K562 (cell line): ENCODE measurements at regions not wholly inside any gene's neighbourhood (a gene's known extent, or its start where the extent isn't known, plus 50 kb on each side); places are given as distances from the start of the nearest gene placed in this dataset.

Source experiments
- ATAC-seq: fragments of 200-7000 bp; cut with Tn5 transposase; 3 replicates; pipeline ENCODE4 v1.9.1; 2020; ENCODE audit warnings: moderate library complexity
- BruUV-seq: library from RNA; stranded (reverse); fragments of 400-500 nt; replicated peaks from 2 replicates; lab custom pipeline; 2021; lab: Mats Ljungman, UMichigan
- CTCF ChIA-PET: fragments of 300-600 bp; formaldehyde crosslinking; extraction: SDS; loops from one replicate; lab custom pipeline; 2021; ENCODE audit warnings: low intra/inter-chr PET ratio; lab: Yijun Ruan, JAX
- POLR2A ChIA-PET: fragments of 300-600, 350-650 bp; sonication (Branson Sonifier 250); formaldehyde crosslinking; extraction: SDS; loops from one replicate; lab custom pipeline; 2021; ENCODE audit warnings: antibody characterized with exemption, inconsistent platforms; lab: Yijun Ruan, JAX
- DNase-seq, 4 experiments: peaks; one replicate each; pipeline versions ENCODE4 v3.0.0 to v3.0.0-alpha.2; 2011 to 2018; ENCODE audit warnings: low spot score in 3 of 4, mixed read lengths in 3 of 4; ENCODE audit errors: extremely low read depth in 1 of 4
- FAIRE-seq: peaks from 2 replicates; lab custom pipeline; 2011; peaks lifted over from hg19 to GRCh38; lab: Jason Lieb, UNC
- H2AFZ ChIP-seq: 2 replicates; pipeline ENCODE4 v1.6.0; 2011; ENCODE audit warnings: low read depth, low read length, control low read depth, inconsistent platforms
- H3K27ac ChIP-seq: fragments of 200-600 bp; 3 replicates; pipeline ENCODE4 v1.8.0; 2011; ENCODE audit warnings: low read depth, mild to moderate bottlenecking, control low read depth, inconsistent platforms, low read length, moderate library complexity, mixed read lengths; ENCODE audit errors: extremely low read depth
- H3K27me3 ChIP-seq, 2 experiments: fragments of 300-600 bp in 1 of 2; 2 replicates in 1 of 2; 3 replicates in 1 of 2; pipeline versions ENCODE4 v1.6.0 to v1.8.0; 2011; ENCODE audit warnings: inconsistent platforms in 2 of 2, low read length in 2 of 2, mild to moderate bottlenecking in 1 of 2, mixed read lengths in 1 of 2, moderate library complexity in 1 of 2; ENCODE audit not compliant: control insufficient read depth in 2 of 2, insufficient read depth in 2 of 2
- H3K36me3 ChIP-seq: fragments of 300-600 bp; 3 replicates; pipeline ENCODE4 v1.8.0; 2011; ENCODE audit warnings: mild to moderate bottlenecking, low read length, inconsistent platforms; ENCODE audit not compliant: control insufficient read depth, insufficient read depth
- H3K4me1 ChIP-seq, 2 experiments: fragments of 200-600 bp in 1 of 2; replicated peaks in 1 of 2; 2 replicates in 1 of 2; 3 replicates in 1 of 2; pipeline versions ENCODE4 v1.5.1 to v1.8.0; 2011; ENCODE audit warnings: inconsistent platforms in 2 of 2, low read length in 2 of 2, mild to moderate bottlenecking in 1 of 2, mixed read lengths in 1 of 2, moderate library complexity in 1 of 2; ENCODE audit not compliant: control insufficient read depth in 2 of 2, insufficient read depth in 2 of 2
- H3K4me2 ChIP-seq: 2 replicates; pipeline ENCODE4 v1.6.1; 2011; ENCODE audit warnings: low read length, control low read depth, inconsistent platforms, mixed read lengths; ENCODE audit not compliant: insufficient read depth
- H3K4me3 ChIP-seq: fragments of 200-600 bp; sonication (generic), shearing (Covaris generic); 2 replicates; pipeline ENCODE4 v1.5.1; 2016; ENCODE audit warnings: control low read depth, inconsistent platforms
- H3K79me2 ChIP-seq: fragments of 200-600 bp; 3 replicates; pipeline ENCODE4 v1.8.0; 2011; ENCODE audit warnings: low read length, inconsistent platforms; ENCODE audit not compliant: control insufficient read depth, insufficient read depth
- H3K9ac ChIP-seq, 2 experiments: 2 replicates each; pipeline versions ENCODE4 v1.6.0 to v1.6.1; 2011; ENCODE audit warnings: low read depth in 2 of 2, low read length in 2 of 2, control low read depth in 1 of 2, inconsistent platforms in 1 of 2, mild to moderate bottlenecking in 1 of 2, mixed read lengths in 1 of 2; ENCODE audit not compliant: insufficient read depth in 1 of 2
- H3K9me1 ChIP-seq: one replicate; pipeline ENCODE4 v1.6.0; 2011; ENCODE audit warnings: inconsistent platforms, mild to moderate bottlenecking, low read length, moderate library complexity; ENCODE audit not compliant: control insufficient read depth, insufficient read depth
- H3K9me3 ChIP-seq: replicated peaks from 2 replicates; pipeline ENCODE4 v1.5.1; 2011; ENCODE audit warnings: low read depth, low read length, inconsistent platforms; ENCODE audit not compliant: control insufficient read depth, insufficient read depth
- H4K20me1 ChIP-seq: replicated peaks from 2 replicates; pipeline ENCODE4 v1.6.1; 2011; ENCODE audit warnings: low read length, inconsistent platforms, mixed read lengths; ENCODE audit not compliant: control insufficient read depth, insufficient read depth
- ATF7 ChIP-seq: fragments of 450-650 bp; IDR thresholded peaks from 2 replicates; pipeline ENCODE4 v1.7.1; 2014; ENCODE audit warnings: mild to moderate bottlenecking, moderate library complexity
- BRD9 ChIP-seq: fragments of 450-650 bp; IDR thresholded peaks from 2 replicates; pipeline ENCODE4 v1.6.1; 2018; ENCODE audit warnings: low read depth; ENCODE audit not compliant: partially characterized antibody
- CREM ChIP-seq: IDR thresholded peaks from 2 replicates; pipeline ENCODE4 v1.6.1; 2014; ENCODE audit warnings: antibody characterized with exemption, low read depth
- FOXJ2 ChIP-seq: fragments of 200-800 bp; sonication (Bioruptor generic); IDR thresholded peaks from 2 replicates; pipeline ENCODE4 v1.6.1; 2016; ENCODE audit warnings: missing genetic modification characterization, missing compliant biosample characterization
- HEY1 ChIP-seq: fragments of 250-450 bp; sonication (Bioruptor Pico); IDR thresholded peaks from 2 replicates; pipeline ENCODE4 v1.5.0; 2020; ENCODE audit warnings: mild to moderate bottlenecking, moderate library complexity, borderline replicate concordance
- HSF4 ChIP-seq: fragments of 250-450 bp; sonication (Bioruptor Pico); IDR thresholded peaks from 2 replicates; pipeline ENCODE4 v2.1.2; 2022; ENCODE audit warnings: mild to moderate bottlenecking, moderate library complexity, borderline replicate concordance
- JUND ChIP-seq, 2 experiments: IDR thresholded peaks; 2 replicates in 1 of 2; 3 replicates in 1 of 2; pipeline ENCODE4 v1.6.1; 2011; ENCODE audit warnings: borderline replicate concordance in 2 of 2, low read depth in 2 of 2, low read length in 2 of 2, improper control_type of control experiment in 1 of 2, missing biosample characterization in 1 of 2, missing genetic modification characterization in 1 of 2, missing genetic modification reagents in 1 of 2
- MTA3 ChIP-seq: fragments of 450-650 bp; formaldehyde crosslinking; IDR thresholded peaks from 2 replicates; pipeline ENCODE4 v1.6.1; 2017; ENCODE audit warnings: mild to moderate bottlenecking, borderline replicate concordance
- MXI1 ChIP-seq: IDR thresholded peaks from 2 replicates; pipeline ENCODE4 v1.6.1; 2011; ENCODE audit warnings: low read depth, mild to moderate bottlenecking, improper control_type of control experiment, low read length
- NR2C2 ChIP-seq, 2 experiments: fragments of 200-800 bp in 1 of 2; sonication (Bioruptor generic) in 1 of 2; sonication (generic) in 1 of 2; formaldehyde crosslinking in 1 of 2; IDR thresholded peaks; 2 replicates each; pipeline versions ENCODE4 v1.6.1 to v1.8.0; 2016 to 2022; ENCODE audit warnings: mild to moderate bottlenecking in 1 of 2, missing compliant biosample characterization in 1 of 2, missing genetic modification characterization in 1 of 2, missing genetic modification reagents in 1 of 2
- TARDBP ChIP-seq: fragments of 450-650 bp; IDR thresholded peaks from 2 replicates; pipeline ENCODE4 v1.6.1; 2016
- ZBTB12 ChIP-seq: fragments of 250-450 bp; sonication (Bioruptor Pico); IDR thresholded peaks from 2 replicates; pipeline ENCODE4 v1.4.0; 2020
- ZFX ChIP-seq: sonication (generic); formaldehyde crosslinking; IDR thresholded peaks from 2 replicates; pipeline ENCODE4 v1.8.0; 2022; ENCODE audit warnings: mild to moderate bottlenecking, missing genetic modification reagents, moderate library complexity
- WGBS: fragments of 100-300 bp; shearing (Covaris generic); methylation state at CpG from one replicate; pipeline ENCODE4 v1.1.6; 2016; ENCODE audit warnings: low coverage, mixed read lengths; ENCODE audit not compliant: insufficient coverage; ENCODE audit errors: missing lambda C conversion rate; 5-methylcytosine and 5-hydroxymethylcytosine counted together
- in situ Hi-C: fragments of 300-500 bp; cut with MboI; formaldehyde crosslinking; loops from 4 replicates; pipeline ENCODE4 v1.15.0; 2018; ENCODE audit warnings: inconsistent platforms, mixed read lengths
- intact Hi-C: fragments of 100-400 bp; cut with micrococcal nuclease; formaldehyde crosslinking; loops from 2 replicates; pipeline ENCODE4 v1.14.2; 2022
- TF ChIP-seq, protein P1 (sequence below), 2 experiments: fragments of 450-650 bp in 1 of 2; sonication (generic) in 1 of 2; formaldehyde crosslinking in 1 of 2; IDR thresholded peaks in 1 of 2; conservative IDR thresholded peaks in 1 of 2; 2 replicates each; pipeline versions ENCODE4 v1.6.1 to v1.8.1; 2016 to 2023; ENCODE audit warnings: mild to moderate bottlenecking in 2 of 2, moderate library complexity in 2 of 2, inconsistent platforms in 1 of 2, missing genetic modification reagents in 1 of 2
- TF ChIP-seq, protein P2 (sequence below), 2 experiments: IDR thresholded peaks in 1 of 2; conservative IDR thresholded peaks in 1 of 2; 2 replicates each; pipeline ENCODE4 v1.6.1; 2016; ENCODE audit warnings: low read depth in 2 of 2, mild to moderate bottlenecking in 1 of 2, missing compliant biosample characterization in 1 of 2, missing genetic modification characterization in 1 of 2, moderate library complexity in 1 of 2

DNA sequence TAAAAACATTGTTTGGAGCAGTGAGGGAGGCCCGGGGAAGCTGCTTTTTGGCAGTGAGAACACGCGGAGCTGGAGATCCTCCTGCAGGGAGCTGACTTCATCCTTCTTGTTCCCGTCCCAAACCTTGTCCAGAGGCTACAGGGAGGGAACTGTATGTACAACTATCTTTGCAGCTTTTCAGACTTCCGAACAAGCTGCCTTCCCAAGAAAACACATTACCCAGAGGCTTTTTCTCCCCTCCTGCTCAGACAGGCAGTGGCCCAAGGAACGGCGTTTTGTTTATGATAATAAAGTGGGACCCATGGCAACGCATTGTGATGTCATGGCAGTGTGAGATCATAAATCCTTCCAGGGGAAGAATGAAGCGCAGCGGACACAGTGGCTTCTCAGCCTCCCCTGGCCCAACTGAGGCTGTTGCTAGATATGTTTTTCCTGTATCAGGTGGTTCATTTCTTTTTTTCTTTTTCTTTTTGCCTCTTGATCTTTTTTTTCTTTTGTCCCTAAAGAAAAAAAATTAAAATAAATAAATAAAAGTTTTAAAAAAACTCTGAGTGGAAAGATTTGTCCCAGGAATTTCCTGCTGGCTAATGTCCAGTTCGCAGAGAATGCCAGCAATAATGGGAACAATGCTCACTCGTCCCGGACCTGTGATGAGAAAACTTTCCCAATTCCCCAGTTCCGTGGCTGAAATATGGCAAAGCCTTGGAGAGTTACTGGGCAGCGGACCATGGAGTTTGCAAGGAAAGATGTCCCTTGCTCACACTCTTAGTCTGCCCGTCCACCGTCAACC lies 103.4 kb upstream of the MAP1LC3B2 start:
- WGBS, result 34% methylated on average over 17 of the region's 17 CpGs
- Histone ChIP-seq H2AFZ (peak overlapping the region; percentile 63), H3K27me3 (no peaks in the 10 kb centered on the region), H3K79me2 (no peaks in the 10 kb centered on the region), H3K9ac (no peak overlapping the region; a peak in 2 of 4 replicates), H4K20me1 (no peaks in the 10 kb centered on the region), H3K36me3 (no peaks in the 10 kb centered on the region), H3K4me1 (peaks cover 9 to 10% of the 10 kb centered on the region in 2 experiments; a peak in 3 of 5 replicates), H3K9me1 (no peaks in the 10 kb centered on the region), H3K27ac (no peak overlapping the region), H3K4me2 (peak overlapping the region; percentile 32; the same call in 1 of the 2 replicates), H3K9me3 (no peaks in the 10 kb centered on the region), H3K4me3 (no peak overlapping the region)
- no peak for FAIRE-seq
- ChIA-PET POLR2A (interaction anchor here (0.5 to 1.3 kb wide), 5 partner anchors 11 to 177 kb away, joined by 3 to 5 read pairs (median 3); no protein-coding TSS in a partner anchor), CTCF (no interaction called here)
- intact Hi-C loops (no loop called here), in situ Hi-C loops (no loop called here)
- peak; percentile 51 to 74 (median 65) for DNase-seq
- peak; percentile 85 for ATAC-seq
- BruUV-seq, result no TSS peak
- TF ChIP-seq HSF4 (CRISPR knock-in tag) (no peak), ZBTB12 (CRISPR knock-in tag) (0 out of 2 replicates have a peak, but pooled peaks have one; percentile 29), HEY1 (CRISPR knock-in tag) (no peak), ZFX (CRISPR knock-in tag) (peak; percentile 14; the same call in 1 of the 2 replicates), CREM (peak; percentile 95), BRD9 (no peak), MXI1 (peak; percentile 82), JUND (IDR thresholded peaks at IDR 0.05; ENCODE audit: borderline replicate concordance, low read depth, low read length) (peak; percentile 64), JUND (tag; IDR thresholded peaks at IDR 0.05; ENCODE audit: borderline replicate concordance, low read depth, low read length) (peak; percentile 60; the same call in 2 of the 3 replicates), MTA3 (peak; percentile 71; the same call in 1 of the 2 replicates), NR2C2 (CRISPR knock-in tag; IDR thresholded peaks at IDR 0.05) (no peak), NR2C2 (tag; IDR thresholded peaks at IDR 0.05) (0 out of 2 replicates have a peak, but pooled peaks have one; percentile 16), FOXJ2 (tag) (peak; percentile 97), TARDBP (0 out of 2 replicates have a peak, but pooled peaks have one; percentile 67), ATF7 (peak; percentile 89)
- TF ChIP-seq, protein P1, sequence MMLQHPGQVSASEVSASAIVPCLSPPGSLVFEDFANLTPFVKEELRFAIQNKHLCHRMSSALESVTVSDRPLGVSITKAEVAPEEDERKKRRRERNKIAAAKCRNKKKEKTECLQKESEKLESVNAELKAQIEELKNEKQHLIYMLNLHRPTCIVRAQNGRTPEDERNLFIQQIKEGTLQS (IDR thresholded peaks at IDR 0.05), result peak; percentile 68
- TF ChIP-seq, protein P1 (CRISPR knock-in tag; conservative IDR thresholded peaks at IDR 0.05), result no peak
- TF ChIP-seq, protein P2, sequence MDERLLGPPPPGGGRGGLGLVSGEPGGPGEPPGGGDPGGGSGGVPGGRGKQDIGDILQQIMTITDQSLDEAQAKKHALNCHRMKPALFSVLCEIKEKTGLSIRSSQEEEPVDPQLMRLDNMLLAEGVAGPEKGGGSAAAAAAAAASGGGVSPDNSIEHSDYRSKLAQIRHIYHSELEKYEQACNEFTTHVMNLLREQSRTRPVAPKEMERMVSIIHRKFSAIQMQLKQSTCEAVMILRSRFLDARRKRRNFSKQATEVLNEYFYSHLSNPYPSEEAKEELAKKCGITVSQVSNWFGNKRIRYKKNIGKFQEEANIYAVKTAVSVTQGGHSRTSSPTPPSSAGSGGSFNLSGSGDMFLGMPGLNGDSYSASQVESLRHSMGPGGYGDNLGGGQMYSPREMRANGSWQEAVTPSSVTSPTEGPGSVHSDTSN (CRISPR knock-in tag; IDR thresholded peaks at IDR 0.05; ENCODE audit: low read depth), result no peak
- TF ChIP-seq, protein P2 (tag; conservative IDR thresholded peaks at IDR 0.05; ENCODE audit: low read depth), result peak; percentile 91
